GM21526 (cell line): ENCODE measurements at regions not wholly inside any gene's neighbourhood (a gene's known extent, or its start where the extent isn't known, plus 50 kb on each side); places are given as distances from the start of the nearest gene placed in this dataset.

Experiments
- ATAC-seq: cut with Tn5 transposase; IDR thresholded peaks from one replicate; pipeline ENCODE4 v1.9.1; 2021; ENCODE audit warnings: moderate library complexity; ENCODE audit not compliant: unreplicated experiment, low FRiP score

DNA sequence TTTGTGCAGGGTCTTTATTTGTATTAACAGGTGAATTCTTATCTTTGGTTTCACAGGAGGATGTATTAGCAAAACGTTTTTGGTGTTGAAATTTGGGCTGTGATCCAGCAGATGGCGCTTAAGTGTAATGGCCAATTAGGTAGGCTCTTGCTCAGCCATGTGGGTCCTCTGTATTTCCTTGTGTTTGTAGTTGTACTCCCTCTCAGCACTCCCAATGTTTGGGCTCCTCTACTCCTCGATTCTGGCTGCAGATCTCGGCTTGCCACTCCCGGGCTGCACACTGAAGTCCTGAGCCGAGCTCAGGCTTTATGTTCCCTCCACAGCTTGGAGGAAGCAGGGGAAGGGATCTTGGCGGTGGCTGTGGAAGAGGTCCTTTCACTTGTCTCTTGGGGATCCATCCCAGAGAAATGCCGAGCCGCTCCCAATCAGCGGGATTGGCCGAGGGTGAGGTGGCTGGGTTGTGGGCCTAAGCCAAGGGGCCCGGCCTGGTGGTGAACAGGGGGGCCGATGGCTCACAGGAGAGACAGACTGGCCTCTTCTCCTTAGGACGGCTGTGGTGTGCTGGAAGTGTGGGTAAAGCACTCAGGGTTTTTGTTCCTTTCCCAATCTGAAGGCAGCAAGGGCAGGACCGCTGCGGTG lies 133.7 kb downstream of the AEBP2 start:
- ATAC-seq: peak; percentile 69

DNA sequence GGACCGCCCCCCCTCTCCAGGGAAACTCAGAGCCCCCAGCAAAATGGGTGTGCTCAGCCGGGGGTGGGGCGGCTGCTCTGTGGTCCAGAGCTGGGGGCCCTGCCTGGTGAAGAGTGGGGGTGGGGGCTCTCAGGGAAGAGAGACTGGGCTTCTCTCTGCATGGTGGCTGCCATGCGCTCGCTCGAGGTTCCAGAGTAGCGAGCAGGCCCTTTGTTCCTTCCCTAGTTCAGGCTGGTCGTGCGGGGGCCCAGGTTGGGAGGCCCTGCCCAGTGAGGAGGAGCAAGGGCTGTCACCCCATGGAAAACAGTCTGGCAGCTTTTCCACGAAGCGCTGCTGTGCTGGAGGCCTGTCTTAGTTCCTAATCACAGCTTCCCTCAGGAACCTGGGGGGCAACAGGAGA lies 134.6 kb downstream of the AEBP2 start:
- no peak for ATAC-seq

DNA sequence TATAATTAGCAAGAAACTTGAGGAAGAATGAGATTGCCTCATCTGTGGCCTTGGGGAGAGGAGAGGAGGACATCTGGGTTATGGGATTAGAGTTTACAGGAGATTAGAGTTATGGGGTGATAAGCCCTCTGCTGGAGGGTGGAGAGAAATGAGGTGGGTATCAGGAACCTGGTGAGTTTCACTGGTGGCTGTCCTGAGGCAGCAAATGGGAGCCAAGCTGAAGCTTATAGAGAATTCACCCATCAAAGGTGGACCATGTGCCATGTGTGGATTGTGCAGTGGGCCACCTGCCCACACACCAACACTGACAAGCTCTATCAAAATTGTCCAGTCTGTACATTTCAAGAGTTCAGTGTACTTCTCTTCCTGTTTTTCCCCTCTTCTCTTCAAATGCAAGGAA lies 135.3 kb downstream of the AEBP2 start:
- ATAC-seq: no peak

DNA sequence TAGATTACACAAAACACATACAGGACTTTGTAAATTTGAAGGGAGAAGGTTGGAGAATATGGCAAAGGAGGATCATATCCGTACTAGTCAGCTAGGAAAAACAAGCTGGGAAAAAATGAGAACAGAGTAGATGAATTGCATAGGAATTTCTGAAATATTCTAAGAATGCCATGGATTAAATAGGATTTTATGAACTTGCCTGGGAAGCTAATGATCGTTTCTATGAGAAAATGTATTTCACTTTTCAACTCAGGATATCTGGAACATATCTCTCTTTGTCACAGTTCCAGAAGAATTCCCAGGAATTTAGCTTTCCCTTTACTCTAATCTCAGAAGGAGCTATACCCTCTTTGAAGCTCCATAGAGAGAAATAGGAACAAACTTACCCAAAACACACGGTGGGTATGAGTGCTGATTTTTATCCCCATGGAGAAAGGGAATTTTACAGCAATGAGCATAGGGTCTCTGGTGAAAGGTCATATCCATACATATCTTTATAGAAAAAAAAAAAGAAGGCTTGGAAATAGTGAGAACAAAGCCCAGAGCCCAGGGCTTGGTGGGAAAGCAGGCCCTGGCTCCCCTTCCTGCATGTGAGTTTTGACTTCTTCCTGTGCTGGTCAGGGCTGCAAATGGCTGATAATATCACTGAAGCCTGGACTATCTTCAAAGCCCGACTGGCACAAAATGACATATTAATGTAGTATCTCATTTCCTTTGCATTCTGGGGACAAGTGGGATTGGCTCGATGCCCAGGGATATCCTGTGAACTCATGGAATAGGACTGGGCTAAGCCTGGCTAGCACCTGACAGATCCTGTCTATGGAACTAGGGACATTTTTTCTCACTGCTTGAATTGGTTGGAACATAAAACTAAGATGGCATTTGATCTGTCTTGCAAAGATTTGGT lies 136.3 kb downstream of the AEBP2 start:
- ATAC-seq: no peak

DNA sequence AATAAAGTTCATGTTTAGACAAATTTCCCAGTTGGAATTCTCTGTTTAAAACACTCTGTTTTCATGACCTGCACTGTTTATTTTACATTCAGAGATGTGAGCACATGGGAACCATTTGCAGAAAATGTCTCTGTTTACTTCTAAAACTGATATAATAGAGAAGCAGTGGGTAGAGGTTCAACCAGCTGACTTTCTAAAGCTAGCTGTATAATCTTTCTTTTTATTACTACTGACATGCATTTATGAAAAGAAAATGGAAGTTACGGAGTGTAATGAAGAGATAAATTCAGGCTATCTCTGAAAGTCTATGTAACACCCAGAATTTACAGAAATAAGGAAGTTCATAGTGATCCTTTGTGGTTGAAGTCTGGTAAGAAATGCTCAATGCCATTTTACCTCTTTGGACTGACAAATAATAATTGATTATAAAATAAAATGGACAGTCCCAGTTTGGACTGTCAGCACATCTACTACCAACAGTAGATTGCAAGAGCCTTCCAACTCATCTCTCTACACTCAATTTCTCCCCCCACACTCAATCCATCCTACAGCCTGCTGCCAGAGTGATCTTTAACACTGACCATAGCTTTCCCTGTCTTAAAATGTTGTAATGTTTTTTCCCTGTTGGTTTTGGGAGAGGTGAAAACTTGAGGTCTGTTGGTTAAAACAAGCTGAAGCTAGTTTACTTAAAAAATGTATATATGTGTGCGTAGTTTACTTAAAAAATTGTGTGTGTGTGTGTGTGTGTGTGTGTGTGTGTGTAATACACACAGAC lies 137.4 kb downstream of the AEBP2 start:
- ATAC-seq: no peak

DNA sequence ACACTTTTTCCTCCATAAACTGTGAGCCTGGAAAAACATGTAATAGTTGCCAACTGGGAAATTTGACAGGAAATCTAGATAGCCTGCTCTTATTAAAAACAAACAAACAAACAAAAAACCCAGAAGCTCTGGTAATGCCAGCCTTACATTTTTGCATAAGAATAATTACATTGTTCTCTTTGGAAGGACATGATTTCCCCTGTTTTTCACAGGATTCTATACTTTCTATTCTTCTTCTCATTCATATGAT lies 137.9 kb downstream of the AEBP2 start:
- ATAC-seq: no peak

DNA sequence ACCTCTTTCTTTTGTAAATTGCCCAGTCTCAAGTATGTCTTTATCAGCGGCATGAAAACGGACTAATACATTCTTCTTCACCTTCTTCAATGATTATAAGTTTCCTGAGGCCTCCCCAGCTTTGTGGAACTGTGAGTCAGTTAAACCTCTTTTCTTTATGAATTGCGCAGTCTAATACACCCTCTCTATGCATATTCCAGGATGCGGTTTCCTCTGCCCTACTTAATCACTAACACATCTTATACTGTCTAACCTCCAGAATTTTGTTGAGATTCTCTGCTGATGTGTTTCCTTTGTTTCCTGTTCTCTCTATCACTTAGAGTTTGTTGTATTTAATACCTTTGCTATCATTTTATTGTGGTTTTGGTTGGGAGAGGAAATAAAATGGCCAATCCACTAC lies 145.4 kb downstream of the AEBP2 start:
- ATAC-seq: no peak

DNA sequence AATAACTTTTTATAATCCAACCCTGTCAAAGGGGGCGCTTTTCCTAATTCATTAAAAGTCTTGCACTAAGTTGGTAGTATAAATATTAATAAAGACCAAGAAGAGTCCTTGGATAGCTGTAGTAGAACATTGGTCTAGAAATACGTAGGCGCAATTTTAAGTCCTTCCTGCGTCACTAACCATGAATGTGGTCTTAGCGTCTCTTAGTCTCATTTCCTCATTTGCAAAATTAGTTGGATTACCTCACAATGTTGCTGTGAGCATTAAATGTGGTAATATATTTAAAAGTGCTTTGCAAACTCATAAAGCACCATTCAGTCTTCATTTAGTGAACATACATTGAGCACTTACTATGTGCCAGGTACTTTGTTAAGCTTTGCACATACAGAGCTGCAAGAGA lies 149.7 kb downstream of the AEBP2 start:
- no peak for ATAC-seq

DNA sequence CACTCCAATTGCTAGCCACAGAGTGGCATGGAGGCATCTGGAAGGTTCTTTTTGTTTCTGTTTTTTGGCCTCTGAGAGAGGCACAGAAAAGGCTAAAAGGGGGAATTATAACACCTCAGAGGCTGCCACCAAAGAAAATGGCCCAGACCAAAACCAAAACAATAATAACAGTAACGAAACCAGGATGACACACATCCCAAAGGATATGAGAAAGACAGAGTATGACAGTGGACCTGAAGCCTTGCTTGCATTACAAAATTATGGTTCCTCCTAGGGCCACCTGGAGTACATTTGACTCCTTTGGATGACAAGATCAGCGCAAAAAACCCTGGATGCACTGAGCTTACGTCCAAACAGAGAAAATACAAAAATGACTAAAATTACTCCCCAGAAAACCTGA lies 152.7 kb downstream of the AEBP2 start:
- no peak for ATAC-seq

DNA sequence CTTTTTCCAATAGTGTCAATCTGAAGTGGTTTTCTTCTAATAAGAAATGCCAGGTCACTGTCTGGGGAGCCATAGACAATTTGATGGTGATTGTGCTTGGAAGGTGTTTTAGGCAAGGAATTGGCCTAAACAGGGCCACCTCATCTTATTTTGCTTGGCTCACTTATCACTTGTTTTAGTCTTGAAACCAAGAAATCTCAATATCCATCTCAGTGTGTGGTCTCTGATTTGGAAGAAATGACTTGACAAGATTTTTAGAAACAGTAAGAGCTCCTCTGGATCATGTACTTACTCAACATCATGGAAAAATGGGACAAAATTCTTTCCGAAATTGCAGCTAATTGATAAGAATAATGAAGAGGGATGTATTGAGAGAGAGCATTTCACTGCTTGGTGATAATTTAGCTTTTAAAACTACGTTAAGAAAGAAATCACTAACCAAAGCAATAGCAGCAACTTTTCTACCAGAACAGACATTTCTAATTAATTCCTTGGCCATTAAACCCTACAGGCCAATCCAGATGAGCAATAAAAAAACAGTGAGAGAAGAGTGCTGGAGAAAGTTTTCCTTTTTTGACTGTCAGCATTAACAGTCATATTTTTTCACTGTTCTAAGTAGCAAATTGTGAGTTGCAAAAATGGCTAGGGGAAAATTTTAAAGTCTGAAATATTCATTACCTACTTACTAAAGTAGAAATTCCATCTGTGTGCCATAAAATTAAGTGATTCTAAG lies 157.3 kb downstream of the AEBP2 start:
- no peak for ATAC-seq

DNA sequence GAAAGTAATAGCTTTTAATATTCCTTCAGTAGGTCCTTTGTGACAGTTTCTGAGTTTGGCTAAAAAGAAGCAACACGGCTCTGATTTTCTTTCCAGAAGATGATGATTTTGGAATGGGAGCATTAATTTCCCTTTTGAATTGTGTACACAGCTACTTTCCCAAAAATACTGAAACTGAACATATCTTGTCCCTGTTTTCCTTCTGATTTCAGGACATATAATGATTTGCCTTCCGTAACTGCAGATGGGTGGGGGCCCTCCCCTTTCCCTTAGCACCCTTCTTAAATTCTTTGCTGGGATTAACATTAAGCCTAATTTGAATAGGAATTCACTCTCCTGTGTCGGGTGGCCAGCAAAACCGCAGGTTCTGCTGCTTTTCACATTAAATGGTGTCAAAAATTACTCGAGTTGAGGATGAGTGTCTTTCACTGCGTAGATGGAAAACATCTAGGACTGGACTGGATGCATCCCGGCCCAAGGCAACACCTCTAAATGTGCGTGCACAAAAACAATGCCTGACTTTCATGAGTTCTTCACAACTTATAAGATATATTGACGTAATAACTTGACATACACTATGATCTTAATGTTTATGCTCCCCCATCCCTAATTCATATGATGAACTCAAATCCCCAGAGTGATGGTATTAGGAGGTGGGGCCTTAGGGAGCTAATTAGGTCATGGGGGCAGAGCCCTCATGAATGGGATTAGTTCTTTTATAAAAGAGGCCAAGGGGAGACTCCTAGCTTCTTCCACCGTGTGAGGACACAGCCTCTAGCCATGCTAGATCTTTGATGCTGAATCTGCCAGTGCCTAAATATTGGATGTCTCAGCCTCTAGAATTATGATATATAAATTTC lies 158.1 kb downstream of the AEBP2 start:
- no peak for ATAC-seq

DNA sequence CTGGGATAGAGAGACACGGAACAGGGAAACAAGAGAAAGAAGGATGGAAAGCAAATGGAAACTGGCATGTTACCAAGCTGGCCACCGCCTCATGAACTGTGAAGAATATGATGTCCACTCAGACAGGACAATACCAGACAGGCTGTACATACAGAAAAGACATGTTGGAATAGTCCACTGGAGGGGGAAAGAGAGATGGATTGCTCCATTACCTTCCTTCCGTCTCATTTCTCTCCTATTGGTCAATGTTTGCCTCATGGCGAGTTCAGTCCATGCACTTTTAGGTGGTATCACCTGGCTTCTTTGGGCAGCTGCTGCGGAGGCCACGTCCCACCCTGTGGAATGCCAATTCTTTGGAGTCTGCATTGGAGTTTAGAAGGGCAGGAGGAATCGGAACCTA lies 166.4 kb downstream of the AEBP2 start:
- no peak for ATAC-seq

DNA sequence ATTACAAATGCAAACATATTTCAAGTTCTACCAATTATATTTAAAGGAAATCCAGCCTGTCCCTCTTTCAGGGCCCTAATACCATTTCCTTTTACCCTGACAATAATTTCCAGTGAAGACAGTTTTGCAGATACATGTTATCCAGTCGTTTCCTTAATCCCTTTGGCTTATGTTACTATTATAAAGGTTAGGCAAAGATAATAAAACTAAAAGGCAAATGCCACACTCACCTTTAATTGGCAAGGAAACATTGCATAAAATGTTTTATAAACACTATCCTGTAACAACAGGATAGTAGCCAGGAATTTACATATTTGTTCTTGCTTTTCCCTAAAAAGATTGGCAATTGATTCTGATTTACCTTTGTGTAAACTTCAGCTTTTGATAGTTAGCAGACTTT lies 168.7 kb downstream of the AEBP2 start:
- ATAC-seq: no peak

DNA sequence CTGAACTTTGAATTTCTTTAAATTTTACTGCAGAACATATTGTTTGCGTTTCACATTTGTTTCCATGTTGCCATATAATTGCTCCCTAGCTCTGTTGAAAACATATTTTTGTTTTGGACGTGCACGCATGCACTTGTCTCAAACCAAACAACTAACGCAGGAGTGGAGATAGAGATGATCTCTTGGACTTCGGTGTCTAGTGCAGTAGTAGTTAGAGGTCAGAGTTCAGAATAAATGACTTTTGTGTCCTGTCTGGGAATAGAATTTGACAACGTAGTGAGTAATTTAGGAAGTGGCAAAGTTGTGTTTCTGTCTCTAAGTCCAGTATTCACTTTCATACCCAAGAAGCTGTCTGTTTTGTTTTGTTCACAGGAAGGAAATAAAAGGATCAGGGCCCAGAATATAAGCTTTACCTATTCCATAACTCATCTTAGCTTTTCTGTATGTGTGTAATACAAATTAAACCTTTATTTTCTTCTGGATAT lies 173.8 kb downstream of the AEBP2 start:
- no peak for ATAC-seq

DNA sequence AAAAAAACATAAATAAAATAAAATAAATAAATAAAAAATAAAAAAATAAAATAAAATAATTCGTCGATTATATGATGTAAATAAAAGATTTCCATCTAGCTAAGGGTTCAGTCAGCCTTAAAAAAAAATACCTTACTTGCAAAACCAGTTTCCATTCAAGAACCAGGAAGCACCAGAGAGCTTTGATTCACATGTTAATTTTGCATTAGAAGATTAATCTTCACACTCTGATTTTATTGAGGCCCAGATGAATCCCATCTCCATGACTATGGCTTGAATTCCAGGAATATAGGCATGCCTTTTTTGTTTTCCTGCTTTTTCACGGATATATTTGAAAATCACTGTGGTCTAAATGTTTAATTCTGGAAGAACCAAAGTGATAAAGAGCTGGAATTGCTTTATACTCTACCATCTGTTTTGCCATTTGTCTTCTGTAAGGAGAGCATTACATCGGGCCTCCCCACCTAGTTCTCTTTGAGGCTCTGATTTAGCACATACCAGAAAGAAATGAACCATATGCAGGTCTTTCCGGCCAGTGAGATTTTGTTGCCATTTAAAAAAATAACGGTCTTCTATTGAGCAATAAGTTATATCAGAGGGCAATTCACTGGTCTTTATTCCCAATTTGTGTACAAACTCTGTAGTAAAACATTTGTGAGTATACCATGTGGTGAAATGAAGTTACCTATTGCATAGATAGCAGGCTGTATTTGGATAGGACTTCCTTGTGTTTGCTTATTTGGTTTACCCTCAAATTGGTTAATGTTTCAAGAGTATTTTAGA lies 175.5 kb downstream of the AEBP2 start:
- no peak for ATAC-seq

DNA sequence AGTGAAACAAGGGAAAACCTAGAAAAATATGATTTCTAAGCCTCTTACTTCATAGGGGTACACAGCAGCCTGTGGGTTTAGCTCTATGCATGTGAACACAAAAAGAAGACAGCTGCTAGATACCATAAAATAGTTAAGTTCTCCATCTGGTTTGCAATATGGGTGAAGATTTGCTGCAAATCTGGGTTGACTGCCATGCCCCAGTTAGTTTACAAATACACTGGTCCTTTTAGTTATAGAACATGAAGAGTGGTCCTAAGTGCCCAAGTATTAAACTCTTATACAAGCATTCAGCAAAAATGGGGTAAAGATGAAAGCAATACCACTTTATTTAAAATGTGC lies 176.1 kb downstream of the AEBP2 start:
- no peak for ATAC-seq

DNA sequence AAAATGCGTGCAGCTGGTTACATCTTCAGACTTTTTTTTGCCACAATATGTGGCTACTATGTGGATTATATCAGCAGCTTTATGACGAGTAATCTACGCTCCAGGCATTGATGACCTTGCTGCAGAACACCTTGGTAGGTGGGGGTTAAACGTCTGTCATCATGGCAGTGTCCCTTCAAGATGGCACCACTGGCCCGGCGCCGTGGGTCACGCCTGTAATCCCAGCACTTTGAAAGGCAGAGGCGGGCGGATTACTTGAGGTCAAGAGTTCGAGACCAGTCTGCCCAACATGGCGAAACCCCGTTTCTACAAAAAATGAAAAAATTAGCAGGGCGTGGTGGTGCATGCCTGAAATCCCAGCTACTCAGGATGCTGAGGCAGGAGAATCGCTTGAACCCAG lies 177.5 kb downstream of the AEBP2 start:
- ATAC-seq: no peak

DNA sequence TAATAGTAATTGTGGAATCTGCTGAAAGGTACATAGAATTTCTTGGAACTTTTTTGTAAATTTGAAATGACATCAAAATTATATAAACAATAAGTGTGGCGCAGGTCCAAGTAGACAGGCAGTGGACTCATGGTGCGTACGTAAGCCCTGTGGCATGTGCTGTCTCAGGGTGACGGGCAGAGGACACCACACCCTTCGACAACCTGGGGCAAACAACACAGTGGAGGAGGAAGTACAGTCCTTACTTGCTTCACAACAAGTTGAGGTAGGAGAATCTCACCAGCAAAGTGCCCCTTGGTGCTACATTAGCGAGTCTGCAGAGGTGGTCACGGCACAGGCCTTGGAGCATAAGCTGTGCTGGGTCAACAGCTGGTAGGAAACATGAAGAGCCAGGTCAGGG lies 180.9 kb downstream of the AEBP2 start:
- ATAC-seq: no peak

DNA sequence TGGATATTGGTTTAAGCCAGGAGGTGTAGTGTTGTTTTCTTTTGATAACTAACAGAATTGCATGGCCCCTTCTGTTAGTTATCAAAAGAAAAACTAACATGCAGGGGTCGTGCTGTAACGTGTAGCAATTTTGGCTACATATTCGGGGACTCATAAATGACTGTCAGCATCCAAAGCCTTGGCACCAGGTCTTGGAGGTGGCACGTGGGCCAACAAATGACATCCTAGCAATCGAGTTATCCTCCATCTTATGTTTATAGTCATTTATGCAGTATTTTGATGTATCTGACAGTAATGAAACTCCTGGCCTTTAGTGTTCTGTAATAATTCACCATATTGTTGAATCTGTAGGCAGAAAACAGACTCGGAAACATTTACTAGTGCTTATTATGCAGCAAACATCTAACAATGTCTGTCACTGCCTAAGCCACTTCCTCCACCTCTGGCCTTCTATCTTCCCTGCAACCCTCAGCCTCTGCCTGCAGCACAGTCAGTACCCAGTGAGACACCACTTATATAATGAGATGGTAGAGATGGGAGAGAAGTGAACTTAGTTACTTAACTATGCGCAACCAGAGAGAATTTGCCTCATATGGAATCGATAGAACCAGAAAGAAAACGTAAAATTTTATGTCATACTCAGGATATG lies 184.6 kb downstream of the AEBP2 start:
- no peak for ATAC-seq
